GM23338 (cell line): ENCODE measurements at regions not wholly inside any gene's neighbourhood (a gene's known extent, or its start where the extent isn't known, plus 50 kb on each side); places are given as distances from the start of the nearest gene placed in this dataset.

Experiments
- CTCF ChIP-seq, 2 experiments: fragments of 200-600 bp in 1 of 2; sonication (generic) in 1 of 2; conservative IDR thresholded peaks; 2 replicates each; pipeline versions ENCODE4 v1.5.1 to v1.6.1; 2016 to 2017; ENCODE audit warnings: antibody characterized with exemption in 2 of 2, low read depth in 2 of 2, mild to moderate bottlenecking in 2 of 2, moderate library complexity in 1 of 2
- EZH2phosphoT487 ChIP-seq: fragments of 200-600 bp; sonication (generic); IDR thresholded peaks from one replicate; pipeline ENCODE4 v1.8.1; 2018; ENCODE audit warnings: antibody characterized with exemption; ENCODE audit not compliant: unreplicated experiment
- REST ChIP-seq: IDR thresholded peaks from one replicate; pipeline ENCODE4 v1.6.1; 2018; ENCODE audit warnings: antibody characterized with exemption; ENCODE audit not compliant: unreplicated experiment

GRCh38 chr5:98328015-98328414 lies 445.4 kb upstream of the RGMB start:
- TF ChIP-seq CTCF (conservative IDR thresholded peaks at IDR 0.05; ENCODE audit: low read depth in 2 of 2) = no peak
- TF ChIP-seq EZH2phosphoT487 = no peak
- no peak for TF ChIP-seq REST
